ENCODE measurements at regions not wholly inside any gene's neighbourhood (a gene's known extent, or its start where the extent isn't known, plus 50 kb on each side); places are given as distances from the start of the nearest gene placed in this dataset.

DNA sequence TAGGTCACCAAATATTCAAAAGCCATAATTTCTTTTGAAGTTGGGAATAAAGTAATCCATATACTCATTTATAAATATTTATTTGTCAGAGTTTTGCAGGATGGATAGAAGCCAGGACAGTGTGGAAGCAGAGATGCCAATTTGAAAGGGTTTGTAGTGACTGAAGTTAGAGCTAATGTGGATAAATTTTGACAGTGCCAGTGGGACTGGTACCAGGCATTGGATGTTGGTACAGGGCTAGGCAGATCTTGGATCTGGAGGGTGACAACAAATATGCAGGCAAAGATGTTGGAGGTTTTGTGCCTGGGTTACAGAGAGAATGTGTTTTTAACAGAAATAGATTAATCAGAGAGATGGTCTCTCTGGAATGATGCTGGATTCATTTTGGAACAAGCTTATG is 135.6 kb downstream of the DMRTA1 start:
- Histone ChIP-seq H3K4me3 (ENCODE audit: low read length) (no peak overlapping the region), H3K36me3 (ENCODE audit: control insufficient read depth, insufficient read depth, low read length) (no peaks in the 10 kb centered on the region), H3K4me1 (ENCODE audit: control insufficient read depth, insufficient read depth, low read length) (no peaks in the 10 kb centered on the region), H3K27me3 (ENCODE audit: control insufficient read depth, insufficient read depth, low read length) (no peaks in the 10 kb centered on the region), H3K9me3 (ENCODE audit: control insufficient read depth, insufficient read depth, low read length) (peaks cover 10% of the 10 kb centered on the region), H3K27ac (ENCODE audit: low read length) (no peak overlapping the region)
- H3K4me1 Mint-ChIP-seq: no peaks in the 10 kb centered on the region
- H3K9me3 Mint-ChIP-seq: peaks cover 10 to 31% of the 10 kb centered on the region in 2 donors
- intact Hi-C loops (cut with micrococcal nuclease): no loop called here
- no peaks in the 10 kb centered on the region for H3K27me3 Mint-ChIP-seq (ENCODE audit: low read depth in 2 of 2)
- no peaks in the 10 kb centered on the region for H3K36me3 Mint-ChIP-seq
- TF ChIP-seq, protein P1, sequence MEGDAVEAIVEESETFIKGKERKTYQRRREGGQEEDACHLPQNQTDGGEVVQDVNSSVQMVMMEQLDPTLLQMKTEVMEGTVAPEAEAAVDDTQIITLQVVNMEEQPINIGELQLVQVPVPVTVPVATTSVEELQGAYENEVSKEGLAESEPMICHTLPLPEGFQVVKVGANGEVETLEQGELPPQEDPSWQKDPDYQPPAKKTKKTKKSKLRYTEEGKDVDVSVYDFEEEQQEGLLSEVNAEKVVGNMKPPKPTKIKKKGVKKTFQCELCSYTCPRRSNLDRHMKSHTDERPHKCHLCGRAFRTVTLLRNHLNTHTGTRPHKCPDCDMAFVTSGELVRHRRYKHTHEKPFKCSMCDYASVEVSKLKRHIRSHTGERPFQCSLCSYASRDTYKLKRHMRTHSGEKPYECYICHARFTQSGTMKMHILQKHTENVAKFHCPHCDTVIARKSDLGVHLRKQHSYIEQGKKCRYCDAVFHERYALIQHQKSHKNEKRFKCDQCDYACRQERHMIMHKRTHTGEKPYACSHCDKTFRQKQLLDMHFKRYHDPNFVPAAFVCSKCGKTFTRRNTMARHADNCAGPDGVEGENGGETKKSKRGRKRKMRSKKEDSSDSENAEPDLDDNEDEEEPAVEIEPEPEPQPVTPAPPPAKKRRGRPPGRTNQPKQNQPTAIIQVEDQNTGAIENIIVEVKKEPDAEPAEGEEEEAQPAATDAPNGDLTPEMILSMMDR (IDR thresholded peaks at IDR 0.05): no peak
- H3K27ac Mint-ChIP-seq: no peak overlapping the region
- DNase-seq: no peak
- ATAC-seq: no peak
- H3K4me3 Mint-ChIP-seq: no peak overlapping the region

- Histone ChIP-seq H3K27ac (ENCODE audit: low read length) (no peak overlapping the region), H3K36me3 (ENCODE audit: control insufficient read depth, insufficient read depth, low read length) (no peaks in the 10 kb centered on the region), H3K9me3 (ENCODE audit: control insufficient read depth, insufficient read depth, low read length) (no peaks in the 10 kb centered on the region), H3K4me1 (ENCODE audit: control insufficient read depth, insufficient read depth, low read length) (no peaks in the 10 kb centered on the region), H3K4me3 (ENCODE audit: low read length) (no peak overlapping the region), H3K27me3 (ENCODE audit: control insufficient read depth, insufficient read depth, low read length) (no peaks in the 10 kb centered on the region)
- WGBS (ENCODE audit: insufficient coverage): 88% methylated on average over 4 of the region's 5 CpGs
- intact Hi-C loops (cut with micrococcal nuclease): no loop called here
- DNase-seq (no peak), ATAC-seq (no peak)
- no peak overlapping the region for H3K27ac Mint-ChIP-seq
- H3K4me3 Mint-ChIP-seq: no peak overlapping the region
- H3K36me3 Mint-ChIP-seq: no peaks in the 10 kb centered on the region
- no peaks in the 10 kb centered on the region for H3K4me1 Mint-ChIP-seq
- peaks cover 7 to 16% of the 10 kb centered on the region in 2 donors for H3K9me3 Mint-ChIP-seq
- TF ChIP-seq, protein P1 (IDR thresholded peaks at IDR 0.05): no peak
- no peaks in the 10 kb centered on the region for H3K27me3 Mint-ChIP-seq (ENCODE audit: low read depth in 2 of 2)
Measured at GRCh38 chr9:22588918-22589317, 142.3 kb downstream of the DMRTA1 start.

- TF ChIP-seq, protein P1 (IDR thresholded peaks at IDR 0.05): no peak
- intact Hi-C loops (cut with micrococcal nuclease): no loop called here
Measured at GRCh38 chr9:22590336-22591033, 143.9 kb downstream of the DMRTA1 start.

GRCh38 chr9:22595805-22596204 is 149.2 kb downstream of the DMRTA1 start:
- no peak overlapping the region for H3K27ac ChIP-seq (ENCODE audit: low read length)
- H3K9me3 Mint-ChIP-seq: peaks cover 10 to 22% of the 10 kb centered on the region in 2 donors
- H3K27me3 Mint-ChIP-seq (ENCODE audit: low read depth in 2 of 2): no peaks in the 10 kb centered on the region
- no peaks in the 10 kb centered on the region for H3K4me1 Mint-ChIP-seq
- ATAC-seq (no peak), DNase-seq (no peak)
- H3K4me3 ChIP-seq (ENCODE audit: low read length): no peak overlapping the region
- WGBS (ENCODE audit: insufficient coverage): 95% methylated on average over 2 of the region's 3 CpGs
- TF ChIP-seq, protein P1 (IDR thresholded peaks at IDR 0.05): no peak
- H3K9me3 ChIP-seq (ENCODE audit: control insufficient read depth, insufficient read depth, low read length): no peaks in the 10 kb centered on the region
- no peaks in the 10 kb centered on the region for H3K4me1 ChIP-seq (ENCODE audit: control insufficient read depth, insufficient read depth, low read length)
- H3K36me3 Mint-ChIP-seq: no peaks in the 10 kb centered on the region
- no peaks in the 10 kb centered on the region for H3K36me3 ChIP-seq (ENCODE audit: control insufficient read depth, insufficient read depth, low read length)
- intact Hi-C loops (cut with micrococcal nuclease): no loop called here
- no peak overlapping the region for H3K27ac Mint-ChIP-seq
- no peak overlapping the region for H3K4me3 Mint-ChIP-seq
- H3K27me3 ChIP-seq (ENCODE audit: control insufficient read depth, insufficient read depth, low read length): no peaks in the 10 kb centered on the region

More at GRCh38 chr9:22590336-22591033, 143.9 kb downstream of the DMRTA1 start:
- Histone ChIP-seq H3K36me3 (ENCODE audit: control insufficient read depth, insufficient read depth, low read length) (no peaks in the 10 kb centered on the region), H3K9me3 (ENCODE audit: control insufficient read depth, insufficient read depth, low read length) (no peaks in the 10 kb centered on the region), H3K4me1 (ENCODE audit: control insufficient read depth, insufficient read depth, low read length) (no peaks in the 10 kb centered on the region), H3K27ac (ENCODE audit: low read length) (no peak overlapping the region), H3K4me3 (ENCODE audit: low read length) (no peak overlapping the region), H3K27me3 (ENCODE audit: control insufficient read depth, insufficient read depth, low read length) (no peaks in the 10 kb centered on the region)
- Mint-ChIP-seq H3K4me3 (no peak overlapping the region), H3K36me3 (no peaks in the 10 kb centered on the region), H3K4me1 (no peaks in the 10 kb centered on the region), H3K27me3 (ENCODE audit: low read depth in 2 of 2) (no peaks in the 10 kb centered on the region), H3K27ac (no peak overlapping the region), H3K9me3 (peaks cover 9 to 14% of the 10 kb centered on the region in 2 donors)
- DNase-seq (no peak), ATAC-seq (no peak)
- 100% methylated on average over 1 of the region's 1 CpG for WGBS (ENCODE audit: insufficient coverage)
